GM10266 (cell line): ENCODE measurements at regions not wholly inside any gene's neighbourhood (a gene's known extent, or its start where the extent isn't known, plus 50 kb on each side); places are given as distances from the start of the nearest gene placed in this dataset.

Experiments
- DNase-seq: peaks from one replicate; pipeline ENCODE4 v3.0.0; 2012; ENCODE audit errors: extremely low spot score
- CTCF ChIP-seq: IDR thresholded peaks from 2 replicates; pipeline ENCODE4 v1.5.1; 2012; ENCODE audit warnings: mild to moderate bottlenecking, low read depth; ENCODE audit not compliant: control insufficient read depth, insufficient read depth; ENCODE audit errors: missing control alignments

GRCh38 chr12:105946493-105946901 lies 192.3 kb downstream of the NUAK1 start:
- no peak for TF ChIP-seq CTCF
- DNase-seq, result no peak

GRCh38 chr12:105947906-105948305 lies 190.8 kb downstream of the NUAK1 start:
- no peak for TF ChIP-seq CTCF
- DNase-seq, result no peak

- TF ChIP-seq CTCF, result no peak
- DNase-seq, result no peak
Measured at GRCh38 chr12:105948331-105948730, 190.4 kb downstream of the NUAK1 start.

GRCh38 chr12:105949391-105949790 lies 189.4 kb downstream of the NUAK1 start:
- DNase-seq, result no peak

GRCh38 chr12:105951732-105952131 lies 187.0 kb downstream of the NUAK1 start:
- no peak for DNase-seq
- no peak for TF ChIP-seq CTCF

More at GRCh38 chr12:105949391-105949790, 189.4 kb downstream of the NUAK1 start:
- TF ChIP-seq CTCF, result no peak

GRCh38 chr12:105954951-105955931 lies 183.5 kb downstream of the NUAK1 start:
- TF ChIP-seq CTCF, result no peak
- DNase-seq, result no peak

GRCh38 chr12:105955976-105956375 lies 182.8 kb downstream of the NUAK1 start:
- DNase-seq, result no peak
- TF ChIP-seq CTCF, result no peak
